Astrocyte (in vitro differentiated cells and primary cell): ENCODE measurements at regions not wholly inside any gene's neighbourhood (a gene's known extent, or its start where the extent isn't known, plus 50 kb on each side); places are given as distances from the start of the nearest gene placed in this dataset.

Experiments used
- EZH2 ChIP-seq: IDR thresholded peaks from 2 replicates; pipeline ENCODE4 v1.6.1; 2012; ENCODE audit warnings: mild to moderate bottlenecking, low read length, inconsistent platforms; ENCODE audit not compliant: insufficient read depth
- TF ChIP-seq, protein P1 (sequence below): IDR thresholded peaks from 2 replicates; pipeline ENCODE4 v1.5.1; 2011; ENCODE audit warnings: low read depth, mild to moderate bottlenecking, inconsistent platforms, low read length, moderate library complexity; ENCODE audit not compliant: insufficient read depth

DNA sequence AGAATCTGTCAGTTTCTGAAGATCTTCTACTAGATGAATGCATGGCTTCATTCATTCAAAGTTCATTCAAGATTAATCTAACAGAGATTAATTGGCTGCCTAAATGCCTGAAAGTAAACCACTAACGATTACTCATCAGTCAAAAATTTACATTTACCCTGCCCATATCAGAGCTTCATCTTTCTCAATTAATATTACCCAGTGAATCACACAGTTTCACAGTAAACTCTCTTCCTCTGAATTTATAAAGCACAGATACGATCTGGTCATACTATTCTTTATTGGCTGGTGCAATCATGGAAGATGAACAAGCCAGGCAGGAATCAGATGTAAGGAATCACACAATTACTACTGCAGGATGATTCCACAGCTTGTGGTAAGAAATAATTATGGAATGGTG, 377.7 kb downstream of the SLC16A7 start:
- TF ChIP-seq, protein P1, sequence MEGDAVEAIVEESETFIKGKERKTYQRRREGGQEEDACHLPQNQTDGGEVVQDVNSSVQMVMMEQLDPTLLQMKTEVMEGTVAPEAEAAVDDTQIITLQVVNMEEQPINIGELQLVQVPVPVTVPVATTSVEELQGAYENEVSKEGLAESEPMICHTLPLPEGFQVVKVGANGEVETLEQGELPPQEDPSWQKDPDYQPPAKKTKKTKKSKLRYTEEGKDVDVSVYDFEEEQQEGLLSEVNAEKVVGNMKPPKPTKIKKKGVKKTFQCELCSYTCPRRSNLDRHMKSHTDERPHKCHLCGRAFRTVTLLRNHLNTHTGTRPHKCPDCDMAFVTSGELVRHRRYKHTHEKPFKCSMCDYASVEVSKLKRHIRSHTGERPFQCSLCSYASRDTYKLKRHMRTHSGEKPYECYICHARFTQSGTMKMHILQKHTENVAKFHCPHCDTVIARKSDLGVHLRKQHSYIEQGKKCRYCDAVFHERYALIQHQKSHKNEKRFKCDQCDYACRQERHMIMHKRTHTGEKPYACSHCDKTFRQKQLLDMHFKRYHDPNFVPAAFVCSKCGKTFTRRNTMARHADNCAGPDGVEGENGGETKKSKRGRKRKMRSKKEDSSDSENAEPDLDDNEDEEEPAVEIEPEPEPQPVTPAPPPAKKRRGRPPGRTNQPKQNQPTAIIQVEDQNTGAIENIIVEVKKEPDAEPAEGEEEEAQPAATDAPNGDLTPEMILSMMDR = no peak
- no peak for TF ChIP-seq EZH2
